NCI-H1105 treated with DMSO at 0.1 percent for 48 hours (cell line): ENCODE measurements at regions not wholly inside any gene's neighbourhood (a gene's known extent, or its start where the extent isn't known, plus 50 kb on each side); places are given as distances from the start of the nearest gene placed in this dataset.
A peak's percentile ranks its signal among the peaks of the same experiment; 100 is the strongest.
"Not testable (repeated sequence)": the region's sequence is repeated elsewhere in the genome, so short reads cannot be mapped to it uniquely, and the experiment has no call there.

ENCODE experiments used
- DNase-seq: peaks from one replicate; lab custom pipeline; 2025; lab: John Stamatoyannopoulos, UW

DNA sequence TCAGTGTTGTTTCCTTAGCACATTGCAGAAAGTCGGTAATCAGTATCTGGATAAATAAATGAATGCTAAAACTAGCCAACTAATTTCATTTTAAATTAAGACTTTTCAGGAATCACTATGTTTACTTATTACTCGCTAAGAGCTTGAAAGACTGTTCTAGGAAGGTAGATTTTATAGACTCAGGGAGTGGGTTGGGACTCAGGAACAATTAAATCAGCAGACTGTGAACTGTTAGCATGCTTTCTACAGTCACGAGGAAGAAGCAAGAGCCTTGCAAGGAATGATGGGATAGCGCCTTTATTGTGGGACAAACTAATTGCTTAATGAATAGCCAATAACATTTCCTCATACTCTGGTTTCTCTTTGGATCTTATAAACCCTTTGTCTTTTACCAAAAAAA is 183.2 kb upstream of the AADAT start:
- DNase-seq = no peak

DNA sequence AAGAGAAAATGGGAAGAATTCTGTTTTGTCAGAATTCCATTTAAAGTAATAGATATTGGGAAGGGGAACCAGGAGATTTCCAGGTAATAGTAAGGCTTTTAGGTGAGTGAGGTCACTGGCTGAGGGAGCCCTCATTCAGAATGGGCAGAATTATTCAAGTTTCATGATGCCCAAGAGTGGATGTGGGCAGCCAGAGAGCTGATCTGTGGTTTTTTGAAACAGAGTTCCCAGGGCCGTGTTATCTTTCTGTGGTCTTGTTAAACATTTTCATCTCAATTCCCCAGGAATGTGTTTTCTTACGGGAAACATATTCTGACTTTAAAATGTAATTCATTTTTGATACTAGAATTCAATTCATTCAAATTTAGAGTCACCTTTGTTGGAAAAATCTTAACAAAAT is 182.0 kb upstream of the AADAT start:
- no peak for DNase-seq

DNA sequence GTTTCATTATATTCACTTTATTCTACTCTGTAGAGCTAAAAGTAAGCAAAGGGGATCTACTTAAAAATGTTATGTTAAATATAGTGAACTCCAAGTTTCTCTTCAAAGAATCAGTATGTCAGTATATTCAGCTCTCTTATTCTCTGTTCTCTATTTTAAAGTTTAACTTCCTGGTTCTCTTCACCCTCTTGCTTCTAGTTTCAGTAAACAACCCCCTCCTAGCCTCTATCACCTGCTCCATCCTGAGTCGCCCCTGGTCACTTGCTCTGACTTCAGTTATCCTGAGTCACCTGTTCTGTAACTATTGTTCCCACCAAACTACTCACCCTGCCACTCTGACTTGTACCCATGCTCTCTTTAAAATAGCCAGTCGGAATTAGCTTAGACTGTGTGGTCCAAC is 180.9 kb upstream of the AADAT start:
- DNase-seq = no peak

DNA sequence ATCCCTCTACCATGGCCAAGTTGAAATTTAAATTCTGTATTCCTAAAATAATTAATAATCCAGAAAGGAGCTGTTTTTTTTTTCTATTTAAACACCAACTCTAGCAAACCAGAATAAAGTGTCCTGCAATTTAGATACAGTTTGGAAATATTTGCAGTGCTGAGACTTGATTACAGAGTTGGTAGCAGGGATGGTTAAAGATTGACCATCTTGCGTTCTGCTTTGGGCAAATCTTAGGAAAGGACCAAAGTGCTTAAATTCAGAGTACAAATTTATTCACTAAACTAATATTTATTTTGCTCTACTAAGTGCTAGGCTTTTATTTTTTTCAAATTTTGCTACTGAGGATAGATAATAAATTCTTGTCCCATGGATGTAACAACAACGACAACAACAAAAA is 180.2 kb upstream of the AADAT start:
- no peak for DNase-seq

DNA sequence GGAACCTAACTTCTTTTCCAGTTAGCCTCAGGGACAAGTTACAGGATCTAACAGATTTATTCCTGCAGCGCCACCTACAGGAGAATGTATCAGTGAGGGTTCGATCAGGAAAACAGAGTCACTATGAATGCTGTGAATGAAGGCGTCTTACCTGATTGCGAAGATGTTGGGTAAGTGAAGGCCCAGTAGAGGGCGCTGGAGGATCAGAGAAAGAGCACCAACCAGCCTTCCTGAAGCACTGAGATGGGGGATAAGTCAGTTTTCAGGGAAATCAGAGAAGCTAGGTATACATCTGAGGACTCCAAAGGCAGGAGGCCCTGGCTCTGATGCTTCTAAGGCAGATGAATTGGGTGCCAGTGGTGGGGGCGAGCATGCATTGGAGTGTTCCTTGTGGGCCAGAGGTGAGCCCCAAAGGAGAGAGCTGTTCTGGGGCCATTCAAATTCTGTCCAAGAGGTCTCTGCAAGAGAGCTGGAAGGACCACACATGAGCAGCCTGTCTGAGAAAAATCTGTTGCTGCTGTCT is 169.9 kb upstream of the AADAT start:
- peak; percentile 81 for DNase-seq

DNA sequence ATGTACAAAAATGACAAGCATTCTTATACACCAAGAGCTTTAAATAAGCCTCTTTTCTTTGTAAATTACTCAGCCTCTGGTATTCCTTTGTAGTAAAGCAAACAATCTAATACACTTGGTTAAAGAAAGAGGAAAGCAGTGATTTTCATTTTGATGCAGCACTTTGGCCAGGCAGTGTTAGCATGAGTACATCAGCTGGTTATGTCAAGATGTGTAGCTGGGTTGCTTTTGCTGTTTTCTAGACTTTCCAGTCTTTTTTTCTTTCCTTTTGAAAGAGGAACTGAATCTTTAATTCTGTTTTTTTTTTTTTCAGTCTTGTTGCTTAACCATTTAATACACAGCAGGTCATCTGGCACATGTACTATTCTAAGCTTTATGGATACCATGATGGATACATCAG is 167.1 kb upstream of the AADAT start:
- DNase-seq = no peak

DNA sequence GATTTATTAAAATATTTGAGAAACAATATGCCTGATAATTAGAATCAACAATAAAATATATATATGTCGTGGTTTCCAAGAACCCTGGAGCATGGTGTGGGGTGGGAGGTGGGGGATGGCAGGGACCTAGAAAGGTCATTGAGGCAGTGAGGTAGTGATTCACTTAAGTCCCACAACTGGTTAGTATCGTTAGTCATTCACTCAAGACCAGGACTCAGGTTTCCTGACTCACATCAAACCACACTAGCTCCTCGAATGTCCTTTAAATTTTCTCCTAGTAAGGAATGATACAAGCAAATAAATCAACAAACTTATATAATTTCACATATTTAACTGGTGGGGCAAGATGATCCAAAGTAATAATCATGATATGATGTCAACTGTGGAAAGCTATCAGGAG is 158.8 kb upstream of the AADAT start:
- no peak for DNase-seq

DNA sequence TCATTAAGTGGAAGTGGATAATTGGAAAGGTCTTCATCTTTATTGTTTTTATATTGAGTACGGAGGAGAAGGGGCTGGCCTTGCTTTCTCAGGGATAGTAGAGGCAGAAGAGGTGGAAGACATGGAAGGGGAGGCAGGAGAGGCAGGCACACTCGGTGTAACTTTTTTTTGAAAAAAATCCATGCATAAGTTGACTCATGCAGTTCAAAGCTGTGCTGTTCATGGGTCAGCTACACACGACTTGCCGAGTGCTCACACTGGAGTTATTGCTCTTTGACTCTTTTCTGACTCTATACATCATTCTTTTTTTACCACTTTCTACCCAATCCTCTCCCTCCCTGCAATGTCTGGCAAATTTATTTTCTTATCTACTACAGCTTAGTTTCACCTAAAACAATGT is 158.3 kb upstream of the AADAT start:
- DNase-seq = no peak

DNA sequence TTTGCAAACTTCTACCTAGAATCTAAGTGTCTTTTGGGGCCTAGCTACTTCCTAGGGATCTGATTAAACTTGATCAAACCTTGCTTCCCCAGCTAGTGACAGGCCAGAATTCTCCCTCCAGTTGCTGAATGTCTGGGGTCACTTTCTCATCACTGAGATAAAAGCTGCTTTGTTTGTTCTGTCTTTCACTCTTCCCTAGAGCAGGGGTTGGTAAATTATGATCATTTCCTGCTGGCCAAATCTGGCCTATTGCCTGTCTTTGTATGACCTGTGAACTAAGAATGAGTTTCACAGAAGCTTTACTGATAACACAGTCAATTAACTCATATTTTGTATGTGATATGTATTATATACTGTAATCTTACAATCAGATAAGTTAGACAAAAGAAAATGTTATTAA is 157.8 kb upstream of the AADAT start:
- no peak for DNase-seq

DNA sequence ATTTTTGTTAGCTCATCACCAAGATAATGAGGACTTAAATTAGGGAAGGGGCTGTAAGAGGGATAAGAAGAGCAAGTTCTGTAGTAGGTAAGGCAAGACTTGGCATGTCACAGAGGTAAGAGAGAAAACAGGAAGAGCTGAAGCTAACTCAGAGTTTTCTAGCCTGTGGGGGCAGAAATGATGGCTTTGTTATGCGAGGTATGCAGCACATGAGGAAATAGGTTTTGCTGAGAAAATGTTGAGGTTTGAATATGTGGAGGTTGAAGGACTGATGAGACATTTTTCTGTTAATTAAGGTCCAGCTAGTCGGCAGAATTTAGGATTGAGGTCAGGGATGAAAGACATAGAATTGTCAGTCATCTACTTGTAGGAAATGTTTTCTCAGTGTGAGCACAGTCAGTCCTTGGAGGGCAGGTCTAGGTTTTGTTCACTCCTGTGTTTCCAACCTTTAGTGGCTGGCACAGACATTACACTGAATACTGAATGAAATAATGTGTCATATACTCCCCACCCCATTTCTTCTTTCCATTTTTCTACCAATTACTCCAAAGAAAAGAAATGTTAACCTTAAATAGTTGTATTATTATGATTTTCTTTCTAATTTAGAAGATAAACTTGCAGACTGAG is 154.0 kb upstream of the AADAT start:
- no peak for DNase-seq

DNA sequence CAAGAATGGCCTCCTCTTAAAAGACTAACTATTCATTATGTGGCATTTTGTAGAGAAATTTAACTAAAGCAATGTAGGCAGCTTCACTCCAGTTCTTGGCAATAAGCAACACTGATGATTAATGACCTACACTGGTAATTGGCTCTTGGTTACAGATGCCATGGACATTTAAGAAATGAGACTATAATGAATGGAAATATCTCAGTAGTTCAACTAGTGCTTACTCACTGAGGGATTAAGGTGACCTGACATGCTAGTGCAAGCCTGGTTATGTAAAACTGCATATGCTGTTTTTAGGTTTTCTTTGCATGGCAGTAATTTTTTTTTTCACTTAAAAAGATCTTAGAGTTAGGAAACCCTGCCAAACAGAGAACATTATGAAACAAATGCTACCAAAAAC is 152.7 kb upstream of the AADAT start:
- DNase-seq = no peak

DNA sequence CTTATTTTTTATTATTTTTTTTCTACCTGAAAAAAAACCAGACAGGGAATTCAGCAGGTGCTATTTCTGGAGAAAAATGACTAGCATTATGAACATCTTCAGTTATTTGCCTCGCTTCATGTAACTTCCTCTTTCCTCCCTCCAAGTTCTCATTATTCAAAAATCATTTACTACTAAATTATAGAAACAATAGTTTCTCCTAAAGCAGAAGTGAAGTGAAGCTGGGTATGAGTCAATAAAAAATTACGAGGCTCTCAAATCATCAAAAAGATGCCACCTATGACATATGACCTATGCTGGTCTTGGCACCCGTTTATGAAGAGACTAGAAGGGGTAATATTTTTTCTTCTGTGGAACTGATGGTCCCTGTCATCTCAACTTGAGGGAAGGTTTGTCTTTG is 145.0 kb upstream of the AADAT start:
- no peak for DNase-seq

DNA sequence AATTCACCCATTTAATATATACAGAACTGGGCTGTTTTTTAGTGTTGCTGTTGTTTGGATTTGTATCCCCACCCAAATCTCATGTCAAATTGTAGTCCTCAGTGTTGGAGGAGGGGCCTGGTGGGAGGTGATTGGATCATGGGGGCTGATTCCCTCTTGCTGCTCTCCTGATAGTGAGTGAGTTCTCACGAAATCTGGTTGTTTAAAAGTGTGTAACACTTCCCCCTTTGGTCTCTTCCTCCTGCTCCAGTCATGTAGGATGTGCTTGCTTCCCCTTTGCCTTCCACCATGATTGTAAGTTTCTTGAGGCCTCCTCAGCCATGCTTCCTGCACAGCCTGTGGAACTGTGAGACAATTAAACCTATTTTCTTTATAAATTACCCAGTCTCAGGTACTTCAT is 141.6 kb upstream of the AADAT start:
- DNase-seq = no peak

DNA sequence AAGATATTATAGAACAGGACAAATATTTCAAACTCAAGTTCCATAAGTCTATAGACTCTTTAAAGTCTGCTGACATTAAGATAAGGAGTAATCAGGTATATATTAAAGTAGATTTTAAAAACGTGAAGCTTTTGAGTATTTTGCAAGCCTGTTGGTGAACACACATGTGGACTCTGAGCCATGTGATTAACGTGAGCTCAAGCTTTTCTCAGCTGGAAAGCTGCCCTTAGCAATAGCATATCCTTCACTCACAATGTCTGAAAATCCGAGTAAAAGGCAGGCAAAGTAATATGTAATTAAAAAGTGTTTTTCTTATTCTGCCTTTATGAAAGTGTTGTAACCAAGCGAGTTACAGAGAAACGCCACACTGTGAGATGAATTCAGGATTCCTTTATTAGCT is 140.5 kb upstream of the AADAT start:
- DNase-seq = no peak

DNA sequence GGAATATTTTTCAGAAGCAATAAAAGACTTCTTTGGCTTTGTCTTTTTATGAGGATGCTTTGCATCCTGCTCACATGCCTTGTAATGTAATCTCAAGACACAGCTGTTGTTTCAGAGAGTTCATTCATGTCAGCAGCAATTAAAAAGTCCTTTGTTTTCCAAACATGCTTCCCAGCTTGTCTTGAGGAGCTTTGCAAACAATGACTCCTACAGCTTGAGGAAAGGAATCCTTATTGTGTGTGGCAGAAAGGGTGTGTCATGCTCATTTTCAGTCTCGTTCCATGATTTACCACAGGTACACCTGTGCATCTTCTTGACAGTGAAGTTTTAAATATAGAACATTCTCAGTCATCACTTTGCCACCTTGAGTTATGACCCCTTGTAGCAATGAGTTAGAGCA is 139.2 kb upstream of the AADAT start:
- DNase-seq = no peak

DNA sequence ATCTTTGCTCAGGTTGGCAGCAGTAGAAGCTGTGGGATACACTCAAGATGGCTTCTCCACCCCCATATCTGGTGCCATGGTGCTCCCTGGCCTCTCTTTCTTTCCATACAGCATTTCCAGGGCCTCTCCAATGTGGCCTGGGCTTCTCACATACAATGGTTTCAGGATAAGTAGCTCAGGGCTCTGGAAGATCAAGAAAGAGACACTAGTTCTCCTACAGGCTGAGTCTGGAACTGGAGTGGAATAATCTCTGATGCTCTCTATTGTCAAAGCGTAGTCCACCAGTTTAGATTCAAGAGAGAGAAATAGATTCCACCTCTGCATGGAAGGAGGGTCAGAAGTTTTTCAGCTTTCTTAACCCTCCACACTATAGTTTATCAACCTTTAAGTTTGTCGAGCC is 138.2 kb upstream of the AADAT start:
- no peak for DNase-seq

DNA sequence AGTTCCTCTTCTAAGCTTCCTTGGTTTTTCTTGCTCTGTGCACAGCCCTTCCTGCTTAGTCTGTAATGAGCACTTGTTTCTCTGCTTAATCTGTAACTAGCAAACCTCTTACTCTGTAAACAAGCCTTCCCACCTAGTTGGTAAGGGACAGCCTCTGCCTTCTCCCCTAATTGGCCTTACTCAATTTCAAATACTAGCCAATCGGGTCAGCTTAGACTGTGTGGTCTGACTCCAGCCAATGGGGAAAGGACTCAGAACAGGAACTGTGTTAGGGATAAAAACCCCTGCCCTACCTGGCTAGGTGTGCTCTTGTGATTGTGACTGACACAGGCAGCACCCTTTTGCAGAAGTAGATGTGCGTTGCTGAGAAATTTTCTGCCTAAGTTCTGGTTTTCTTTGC is 136.5 kb upstream of the AADAT start:
- no peak for DNase-seq

DNA sequence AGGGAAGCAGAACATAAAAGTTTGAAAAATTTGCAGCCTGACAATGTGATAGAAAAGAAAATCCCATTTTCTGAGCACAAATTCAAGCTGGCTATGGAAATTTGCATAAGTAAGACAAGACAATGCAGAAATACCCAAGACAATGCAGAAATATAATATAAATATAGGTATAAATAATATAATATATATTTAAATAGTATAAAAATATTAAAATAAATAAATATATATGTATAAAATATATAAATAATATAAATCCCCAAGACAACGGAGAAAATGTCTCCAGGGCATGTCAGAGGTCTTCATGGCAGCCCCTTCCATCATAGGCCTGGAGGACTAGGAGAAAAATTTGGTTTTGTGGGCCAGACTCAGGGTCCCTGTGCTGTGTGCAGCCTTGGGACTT is 125.0 kb upstream of the AADAT start:
- DNase-seq = no peak

DNA sequence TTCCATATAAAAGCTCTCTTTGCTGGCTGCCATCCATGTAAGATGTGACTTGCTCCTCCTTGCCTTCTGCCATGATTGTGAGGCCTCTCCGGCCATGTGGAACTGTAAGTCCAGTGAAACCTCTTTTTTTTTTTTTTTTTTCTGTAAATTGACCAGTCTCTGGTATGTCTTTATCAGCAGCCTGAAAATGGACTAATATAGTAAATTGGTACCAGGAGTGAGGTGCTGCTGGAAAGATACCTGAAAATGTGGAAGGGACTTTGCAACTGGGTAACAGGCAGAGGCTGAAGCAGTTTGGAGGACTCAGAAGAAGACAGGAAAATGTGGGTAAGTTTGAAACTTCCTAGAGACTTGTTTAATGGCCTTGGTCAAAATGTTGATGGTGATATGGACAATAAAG is 124.3 kb upstream of the AADAT start:
- no peak for DNase-seq

DNA sequence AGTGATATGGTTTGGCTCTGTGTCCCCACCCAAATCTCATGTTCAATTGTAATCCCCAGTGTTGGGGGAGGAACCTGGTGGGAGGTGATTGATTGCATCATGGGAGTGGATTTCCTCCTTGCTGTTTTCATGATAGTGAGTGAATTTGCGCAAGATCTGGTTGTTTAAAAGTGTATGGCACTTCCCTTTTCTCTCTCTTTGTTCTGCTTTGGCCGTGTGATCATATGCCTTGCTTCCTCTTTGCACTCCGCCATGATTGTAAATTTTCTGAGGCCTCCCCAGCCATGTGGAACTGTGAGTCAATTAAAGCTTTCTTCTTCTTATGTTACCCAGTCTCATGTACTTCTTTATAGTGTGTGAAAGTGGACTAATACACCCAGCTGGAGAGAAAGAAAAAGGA is 113.0 kb upstream of the AADAT start:
- no peak for DNase-seq

DNA sequence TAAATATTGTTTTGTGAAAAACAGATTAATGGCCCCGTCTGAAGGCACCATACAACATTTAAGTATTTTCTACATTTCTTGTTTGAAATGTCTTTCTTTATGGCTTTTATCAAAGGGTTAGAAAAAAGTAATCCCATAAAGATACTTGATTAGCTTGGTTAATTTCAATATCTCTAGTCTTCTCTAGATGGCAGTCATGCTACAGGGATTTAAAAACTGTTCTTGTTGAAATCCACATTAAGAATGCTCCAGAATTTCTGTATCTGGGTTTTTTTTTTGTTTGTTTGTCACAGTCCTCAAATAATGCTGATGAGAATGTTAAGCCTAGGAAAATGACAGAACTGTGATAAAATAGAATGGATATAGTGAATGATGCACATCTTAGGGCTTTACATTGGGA is 109.0 kb upstream of the AADAT start:
- DNase-seq = peak; percentile 0

DNA sequence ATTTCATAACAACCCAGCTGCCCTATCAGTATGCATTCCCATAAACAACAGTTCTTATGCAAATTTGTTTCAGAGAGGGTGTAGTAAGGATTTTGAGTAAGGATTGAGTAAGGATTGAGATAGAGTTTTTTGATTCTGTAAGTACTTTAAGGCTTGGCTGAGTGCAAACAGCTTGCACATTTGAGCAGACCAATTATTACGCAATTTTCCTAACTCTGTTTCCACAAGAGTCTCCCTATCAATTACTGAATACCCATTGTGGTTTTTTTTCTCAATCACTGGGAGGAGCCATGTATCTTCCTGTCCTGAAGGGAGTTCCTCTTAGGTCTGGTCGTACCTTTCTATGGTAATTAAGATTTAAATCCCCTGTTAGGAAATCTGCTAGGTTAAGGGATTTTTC is 105.0 kb upstream of the AADAT start:
- not testable (repeated sequence) for DNase-seq

DNA sequence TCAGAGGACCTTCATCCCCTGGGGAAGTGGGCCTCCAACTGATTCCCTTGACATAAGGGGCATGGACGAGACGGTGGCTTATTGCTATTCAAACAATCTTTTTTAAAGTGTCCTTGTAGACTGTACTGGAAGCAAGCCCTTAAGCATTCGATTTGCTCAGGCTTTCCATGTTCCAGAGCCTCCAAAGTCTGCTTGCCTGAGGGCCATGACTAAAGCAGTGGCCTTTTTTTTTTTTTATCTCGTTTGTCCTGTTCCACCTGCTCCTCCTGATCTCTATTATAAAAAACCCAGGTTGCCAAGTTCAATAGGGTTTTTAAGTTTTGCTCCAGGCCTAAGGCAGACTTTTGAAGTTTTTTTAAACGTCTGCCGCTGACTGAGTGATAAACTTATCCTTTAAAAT is 103.7 kb upstream of the AADAT start:
- no peak for DNase-seq

DNA sequence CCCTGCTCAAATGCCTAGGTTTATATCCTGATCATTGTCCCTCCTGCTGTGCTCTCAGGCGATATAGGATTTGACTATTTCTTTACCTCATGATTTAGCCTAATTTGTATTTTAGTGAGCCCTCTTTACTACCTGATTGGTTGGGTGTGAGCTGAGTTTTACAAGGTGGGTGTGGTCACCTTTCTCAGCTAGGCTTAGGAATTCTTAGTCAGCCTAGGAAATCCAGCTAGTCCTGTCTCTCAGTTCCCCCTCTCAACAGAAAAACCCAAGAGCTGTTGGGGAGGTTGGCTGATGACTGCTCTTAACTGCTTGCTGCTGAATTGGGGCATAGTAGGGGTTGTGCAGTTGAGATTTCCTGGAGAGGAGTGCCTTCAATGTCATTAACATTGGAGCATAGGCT is 100.5 kb upstream of the AADAT start:
- no peak for DNase-seq

DNA sequence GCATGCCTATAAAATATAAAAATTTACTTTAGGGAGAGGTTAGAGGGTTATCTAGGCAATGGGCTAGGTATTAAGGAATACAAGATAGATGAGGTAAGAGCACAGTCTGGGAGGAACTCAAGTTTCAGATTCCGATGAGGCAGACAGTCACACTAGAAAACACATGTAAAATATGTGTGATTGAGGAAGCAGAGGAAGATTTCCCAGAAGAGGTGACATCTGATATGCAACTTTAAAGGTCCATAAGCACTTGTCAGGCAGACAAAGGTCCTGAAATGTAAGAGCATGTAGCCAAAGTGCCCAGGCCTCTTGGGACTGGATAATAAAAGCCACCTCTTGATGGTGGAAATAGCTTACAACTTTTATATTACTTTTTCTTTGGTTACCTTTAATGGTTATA is 81.1 kb upstream of the AADAT start:
- DNase-seq = no peak
